HG03196 (cell line): ENCODE measurements at regions not wholly inside any gene's neighbourhood (a gene's known extent, or its start where the extent isn't known, plus 50 kb on each side); places are given as distances from the start of the nearest gene placed in this dataset.
"Not testable (repeated sequence)": the region's sequence is repeated elsewhere in the genome, so short reads cannot be mapped to it uniquely, and the experiment has no call there.

Experiments
- ATAC-seq: cut with Tn5 transposase; IDR thresholded peaks from one replicate; pipeline ENCODE4 v1.9.1; 2021; ENCODE audit not compliant: unreplicated experiment

DNA sequence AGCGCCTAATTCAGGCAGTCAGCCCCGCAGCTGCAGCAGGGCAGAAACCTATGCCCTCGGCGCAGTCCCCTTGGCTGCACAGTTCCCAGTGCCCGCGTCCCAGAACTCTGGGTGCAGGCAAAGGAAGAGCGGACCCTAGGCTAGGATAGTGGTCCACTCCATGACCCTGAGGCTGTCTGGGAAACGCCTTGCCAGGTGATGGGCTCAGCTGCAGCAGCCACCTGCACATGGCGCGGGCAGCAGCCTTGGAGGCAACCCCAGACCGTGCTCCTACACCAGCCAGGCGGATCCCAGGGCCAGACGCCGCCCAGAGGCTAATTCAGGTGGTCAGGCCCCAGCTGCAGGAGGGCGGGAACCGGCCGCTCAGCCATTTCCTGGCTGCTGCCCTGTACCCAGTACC, 83.0 kb downstream of the POTEC start:
- not testable (repeated sequence) for ATAC-seq

DNA sequence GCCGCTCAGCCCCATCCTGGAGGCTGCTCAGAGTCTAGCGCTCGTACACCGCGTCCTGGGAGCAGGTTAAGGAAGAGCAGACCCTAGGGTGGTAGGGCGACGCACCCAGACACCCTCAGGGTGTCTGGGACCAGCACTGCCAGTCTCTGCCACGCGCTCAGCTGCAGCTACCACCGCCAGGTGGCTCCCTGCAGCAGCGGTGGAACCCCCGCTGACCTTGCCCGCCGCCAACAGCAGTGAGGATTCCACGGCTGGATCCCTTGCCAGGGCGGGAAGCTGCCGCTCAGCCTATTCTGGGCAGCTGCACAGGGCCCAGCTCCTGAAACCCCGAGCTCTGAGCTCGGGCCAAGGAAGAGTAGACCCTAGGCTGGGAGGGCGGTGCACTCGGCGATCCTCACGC, 83.6 kb downstream of the POTEC start:
- ATAC-seq = not testable (repeated sequence)

DNA sequence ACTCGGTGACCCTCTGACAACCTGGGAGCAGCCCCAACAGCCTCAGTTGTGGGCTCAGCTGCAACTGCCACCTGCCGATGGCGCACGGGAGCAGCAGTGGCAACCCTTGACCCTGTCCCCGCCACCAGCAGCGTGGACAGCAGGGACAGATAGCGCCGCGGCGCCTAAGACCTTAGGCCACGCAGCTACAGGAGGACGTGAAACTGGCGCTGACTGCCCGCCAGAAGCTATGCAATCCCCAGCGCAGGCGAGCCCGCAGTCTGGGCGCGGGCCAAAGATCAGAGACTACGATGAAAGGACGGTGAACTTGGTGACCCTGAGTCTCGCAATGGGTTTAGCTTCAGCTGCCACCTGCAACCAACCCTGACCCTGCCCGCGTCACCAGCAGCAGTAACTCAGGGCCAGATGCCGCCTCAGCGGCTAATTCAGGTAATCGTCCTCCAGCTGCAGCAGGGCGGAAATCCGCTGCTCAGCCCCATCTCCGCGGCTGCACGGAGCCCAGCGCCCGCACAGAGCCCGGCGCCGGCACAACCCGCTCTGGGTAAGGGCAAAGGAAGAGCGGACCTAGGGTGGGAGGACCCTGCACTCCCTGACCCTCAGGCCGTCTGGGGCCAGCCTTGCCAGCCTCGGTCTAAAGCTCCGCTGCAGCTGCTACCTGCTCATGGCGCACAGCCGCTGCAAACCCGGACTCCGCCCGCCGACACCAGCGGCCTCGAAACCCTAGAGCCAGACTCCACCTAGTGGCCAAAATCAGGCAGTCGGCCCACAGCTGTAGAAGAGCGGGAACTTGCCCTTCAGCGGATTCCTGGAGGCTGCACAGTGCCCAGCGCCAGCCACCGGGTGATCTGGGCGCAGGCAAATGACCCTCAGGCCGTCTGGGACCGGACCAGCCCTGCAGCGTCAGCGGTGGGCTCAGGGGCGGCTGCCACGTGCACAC, 85.1 kb downstream of the POTEC start:
- ATAC-seq = not testable (repeated sequence)

DNA sequence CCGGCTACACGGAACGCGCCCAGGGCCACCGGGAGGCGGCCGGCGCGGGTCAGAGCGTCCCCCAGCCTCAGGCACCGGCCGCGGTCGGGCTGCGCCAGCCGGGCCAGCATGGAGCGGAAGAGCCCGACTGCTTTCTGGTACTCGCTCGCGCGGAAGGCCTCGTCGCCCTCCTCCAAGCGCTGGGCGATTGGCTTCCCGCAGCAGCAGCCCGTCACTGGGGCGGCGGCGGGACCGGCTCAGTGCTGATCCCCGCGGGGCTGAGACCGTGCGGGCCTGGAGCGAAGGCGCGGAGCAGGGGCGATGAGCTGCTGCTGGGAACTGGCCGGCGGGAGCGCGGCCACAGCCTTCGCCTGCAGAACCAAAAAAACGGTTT, 92.8 kb downstream of the POTEC start:
- not testable (repeated sequence) for ATAC-seq

DNA sequence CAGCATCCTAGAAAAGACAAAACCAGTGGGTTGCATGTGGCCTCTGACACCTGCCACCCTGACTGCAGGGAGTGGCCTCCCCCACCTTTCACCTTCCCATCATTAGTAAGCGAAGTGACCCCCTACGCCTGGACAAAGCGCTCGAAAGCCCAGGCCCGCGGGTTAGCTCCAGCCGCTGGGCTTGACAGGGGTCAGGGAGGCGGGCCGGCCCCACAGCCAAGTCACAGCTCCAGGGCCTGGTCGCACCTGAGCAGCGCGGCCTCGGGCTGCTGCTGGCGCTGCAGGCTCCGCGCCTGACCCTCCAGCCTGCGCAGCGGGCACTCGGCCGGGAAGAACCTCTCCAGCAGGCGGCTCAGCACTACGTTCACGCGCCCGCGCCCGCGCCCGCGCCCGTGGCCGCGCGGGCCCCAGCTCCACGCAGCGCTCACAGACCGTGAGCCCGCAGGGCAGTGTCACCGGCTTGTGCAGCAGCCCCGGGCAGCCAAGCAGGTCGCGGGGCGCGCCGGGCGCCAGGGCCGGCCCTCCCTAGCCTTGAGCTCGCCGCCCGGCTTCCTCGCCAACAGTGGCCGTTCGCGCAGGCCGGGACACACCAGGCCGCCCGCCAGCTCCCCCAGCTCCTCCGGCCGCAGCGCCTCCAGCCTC, 93.3 kb downstream of the POTEC start:
- not testable (repeated sequence) for ATAC-seq

DNA sequence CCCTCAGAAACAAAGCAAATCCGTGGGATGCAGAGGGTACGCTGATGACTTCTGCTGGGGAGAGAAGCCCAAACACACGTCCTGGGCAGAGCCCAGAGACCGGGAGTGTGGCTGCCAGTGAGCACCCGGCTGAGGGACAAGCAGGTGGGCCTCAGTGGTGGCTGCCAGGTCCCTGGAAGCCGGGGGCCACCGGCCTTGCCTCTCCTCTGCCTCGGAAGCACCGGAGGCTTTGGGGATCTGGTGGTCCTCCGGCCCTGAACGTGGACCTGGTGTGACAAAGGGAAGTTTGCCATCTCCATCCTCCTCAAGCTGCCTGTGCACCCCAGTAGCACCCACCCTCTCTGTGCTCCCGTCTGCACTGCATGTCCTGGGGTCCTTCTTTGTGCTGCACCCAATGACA, 94.3 kb downstream of the POTEC start:
- ATAC-seq = not testable (repeated sequence)

DNA sequence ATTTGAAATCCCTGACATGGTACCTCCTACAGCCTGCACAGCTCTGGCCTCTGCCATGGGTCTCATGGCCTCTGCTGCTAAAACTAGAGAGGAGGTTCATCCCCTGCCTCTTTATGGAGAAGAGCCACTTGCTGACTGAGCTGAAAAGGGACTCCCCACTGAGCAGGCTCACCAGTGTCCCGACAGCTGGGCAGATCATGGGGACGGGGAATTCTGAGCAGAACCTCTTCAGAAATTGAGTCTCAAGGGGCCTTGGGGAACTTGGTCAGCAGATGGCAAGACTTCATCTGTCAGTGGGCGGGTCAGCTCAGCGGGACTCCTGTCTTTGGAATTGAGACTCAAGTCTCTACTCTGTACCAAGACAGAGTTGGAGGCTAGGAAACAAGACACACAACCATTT, 95.7 kb downstream of the POTEC start:
- not testable (repeated sequence) for ATAC-seq

DNA sequence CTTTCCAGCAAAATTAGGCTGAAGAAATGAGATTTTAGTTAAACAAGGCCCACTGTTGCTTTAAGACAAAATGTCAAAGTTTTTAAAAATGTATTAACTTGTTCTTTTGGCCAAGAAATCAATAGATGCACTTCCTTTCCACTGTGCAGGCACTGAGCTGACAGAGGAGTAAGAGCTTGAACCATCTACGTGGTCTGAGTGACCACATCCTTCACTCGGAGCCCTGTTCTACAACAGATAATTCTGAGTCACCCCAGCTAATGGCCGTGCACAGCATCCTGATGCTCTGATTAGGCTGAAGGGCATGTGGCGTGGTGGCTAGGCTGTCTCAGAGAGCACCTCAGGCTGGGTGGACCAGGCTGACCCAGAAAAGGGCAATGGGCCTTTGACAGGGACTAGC, 107.9 kb downstream of the POTEC start:
- not testable (repeated sequence) for ATAC-seq

DNA sequence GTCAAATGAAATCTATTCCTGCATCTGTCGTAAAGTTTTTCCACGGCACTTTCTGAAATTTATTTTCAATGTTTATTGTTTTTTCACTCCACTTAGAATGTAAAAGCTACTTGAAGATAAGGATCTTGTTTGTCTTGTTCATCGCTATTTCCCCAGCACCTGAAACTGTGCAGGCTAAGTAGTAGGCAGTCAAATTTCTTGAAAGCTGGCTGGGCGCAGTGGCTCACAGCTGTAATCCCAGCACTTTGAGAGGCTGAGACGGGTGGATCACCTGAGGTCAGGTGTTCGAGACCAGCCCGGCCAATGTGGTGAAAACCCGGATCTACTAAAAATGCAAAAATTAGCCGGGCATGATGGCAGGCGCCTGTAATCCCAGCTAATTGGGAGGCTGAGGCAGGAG, 111.0 kb downstream of the POTEC start:
- not testable (repeated sequence) for ATAC-seq

DNA sequence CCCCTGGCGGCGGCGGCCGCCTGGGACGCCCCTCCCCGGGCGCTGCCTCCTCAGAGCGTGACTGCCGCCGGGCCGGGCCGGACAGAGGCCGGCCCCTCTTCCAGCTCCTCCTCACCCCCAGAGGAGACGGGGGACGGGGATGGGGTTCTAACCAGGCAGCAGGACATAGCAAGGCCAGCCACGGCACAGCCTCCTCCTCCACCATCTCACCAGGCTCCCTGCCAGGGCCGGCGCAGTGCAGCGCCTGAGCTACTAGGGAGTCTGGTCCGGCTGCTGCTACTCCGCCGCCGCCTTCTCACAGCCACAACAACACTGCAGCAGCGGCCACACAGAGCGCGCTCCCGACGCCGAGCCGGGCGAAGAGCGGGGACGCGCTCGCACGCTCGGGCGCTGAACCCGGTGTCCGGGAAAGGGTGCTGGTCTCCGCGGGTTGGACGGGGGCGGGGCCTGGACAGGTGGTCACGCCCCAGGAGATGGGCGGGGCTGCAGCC, 112.3 kb downstream of the POTEC start:
- not testable (repeated sequence) for ATAC-seq

DNA sequence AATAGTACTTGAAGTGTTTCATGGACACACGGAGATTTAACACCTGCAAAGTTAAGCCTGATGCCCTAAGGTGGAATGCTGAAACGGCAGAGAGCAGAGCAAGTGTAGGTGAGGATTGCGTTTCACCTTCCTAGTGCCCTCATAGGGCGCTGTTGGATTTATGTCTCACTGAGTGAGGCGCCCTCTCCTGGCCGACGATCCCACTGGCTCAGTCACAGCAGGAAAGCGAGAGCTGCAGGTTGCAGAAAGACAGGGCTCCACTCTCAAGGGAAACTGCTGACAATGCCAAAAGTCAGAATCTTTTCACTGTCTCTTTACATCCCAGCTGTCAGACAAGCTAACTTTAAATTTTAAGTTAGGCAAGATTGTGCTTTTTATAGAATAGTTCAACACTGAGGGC, 127.6 kb downstream of the POTEC start:
- ATAC-seq = not testable (repeated sequence)

DNA sequence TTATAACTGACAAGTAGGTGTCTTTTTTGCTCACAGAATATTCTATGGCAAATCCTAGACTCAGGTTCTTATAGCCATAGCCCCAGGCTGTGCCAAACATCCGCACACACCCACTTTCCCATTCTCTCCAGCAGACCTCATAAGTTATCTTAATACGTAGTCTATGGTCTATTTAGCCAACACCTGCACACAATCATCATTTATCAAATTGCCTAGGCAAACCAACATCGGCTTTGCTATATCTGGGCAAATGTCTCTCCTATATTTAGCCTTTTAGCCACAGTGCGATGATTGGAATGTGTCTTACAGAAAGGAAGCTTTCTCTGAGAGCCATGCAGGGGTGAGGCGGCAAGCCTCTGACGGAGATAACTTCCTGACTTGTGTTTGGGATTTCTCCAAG, 128.0 kb downstream of the POTEC start:
- not testable (repeated sequence) for ATAC-seq

DNA sequence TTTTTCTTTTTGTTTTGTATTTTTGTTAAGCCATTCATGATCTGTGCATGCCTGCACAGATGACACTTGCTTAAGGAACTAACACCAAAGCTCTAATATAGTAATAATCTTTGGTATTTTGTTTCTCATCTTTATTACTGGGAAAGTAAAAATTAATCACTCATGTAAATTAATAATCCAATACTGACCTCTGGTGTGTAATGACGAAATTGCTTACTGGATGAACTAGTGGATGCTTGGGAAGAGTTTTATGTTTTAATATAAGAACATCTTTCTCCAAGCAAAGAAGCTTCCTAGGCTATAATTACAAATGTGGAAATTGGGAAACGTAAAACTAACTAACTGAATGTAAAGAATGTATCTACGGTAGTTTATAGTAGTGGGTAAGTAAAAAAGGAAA, 147.9 kb downstream of the POTEC start:
- not testable (repeated sequence) for ATAC-seq

DNA sequence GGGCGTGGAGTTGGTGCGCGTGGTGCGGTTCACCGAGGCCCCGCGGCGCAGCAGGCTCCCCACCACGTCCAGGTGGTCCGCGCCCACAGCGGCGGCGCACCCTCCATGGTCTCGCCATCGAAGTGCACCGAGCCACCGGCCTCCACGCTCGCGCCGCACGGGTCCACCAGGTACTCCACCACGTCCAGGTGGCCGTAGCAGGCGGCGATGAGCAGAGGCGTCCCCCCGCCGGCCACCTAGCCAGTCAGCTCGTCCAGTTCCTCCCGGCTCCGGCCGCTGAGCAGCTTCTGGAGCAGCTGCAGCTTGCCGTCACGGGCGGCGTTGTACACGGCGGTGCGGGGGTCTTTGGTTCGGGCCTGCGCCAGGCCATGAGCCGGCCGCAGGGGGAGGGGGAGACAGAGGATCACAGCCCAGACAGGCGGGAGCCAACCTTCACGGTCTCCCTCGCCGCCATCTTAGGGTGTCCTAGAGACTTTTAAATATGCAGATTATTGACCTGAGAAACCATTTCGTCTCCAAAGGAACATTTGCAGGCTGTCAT, 149.8 kb downstream of the POTEC start:
- not testable (repeated sequence) for ATAC-seq

DNA sequence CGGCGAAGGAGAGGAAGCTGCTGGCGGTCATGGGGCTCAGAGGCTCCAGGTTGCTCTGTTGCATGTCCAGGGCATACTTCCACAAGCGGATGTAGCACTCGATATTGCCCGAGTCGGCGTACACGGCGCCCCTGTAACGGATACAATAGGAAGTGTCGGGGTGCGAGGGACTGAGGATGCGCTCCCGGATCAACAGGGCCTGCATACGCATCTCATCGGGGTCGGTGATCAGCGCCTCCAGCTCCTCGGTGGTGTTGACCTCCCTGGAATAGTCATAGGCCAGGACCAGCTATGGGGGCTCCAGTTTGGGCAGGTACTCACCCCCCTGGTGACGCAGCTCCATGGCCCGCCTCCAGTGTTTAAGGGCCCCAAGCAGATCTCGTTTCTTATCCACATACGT, 150.8 kb downstream of the POTEC start:
- ATAC-seq = not testable (repeated sequence)

DNA sequence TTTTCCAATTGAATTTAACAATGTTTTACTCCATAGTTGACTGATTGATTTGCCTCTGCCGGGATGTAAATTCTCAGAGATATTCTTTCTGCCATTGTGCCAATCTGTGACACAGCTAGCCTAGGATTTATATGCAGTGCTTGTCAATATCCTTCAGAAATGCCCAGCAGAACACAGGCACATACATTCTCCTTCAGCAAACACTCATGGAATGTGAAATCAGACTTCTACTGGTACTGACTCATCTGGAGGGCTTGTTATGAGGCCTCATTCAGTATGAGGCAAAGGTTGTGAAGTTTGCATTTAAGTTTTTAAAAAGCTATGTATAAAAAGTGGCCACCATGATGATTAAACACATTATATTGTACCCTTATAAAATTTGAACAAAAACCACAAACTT, 158.4 kb downstream of the POTEC start:
- not testable (repeated sequence) for ATAC-seq

DNA sequence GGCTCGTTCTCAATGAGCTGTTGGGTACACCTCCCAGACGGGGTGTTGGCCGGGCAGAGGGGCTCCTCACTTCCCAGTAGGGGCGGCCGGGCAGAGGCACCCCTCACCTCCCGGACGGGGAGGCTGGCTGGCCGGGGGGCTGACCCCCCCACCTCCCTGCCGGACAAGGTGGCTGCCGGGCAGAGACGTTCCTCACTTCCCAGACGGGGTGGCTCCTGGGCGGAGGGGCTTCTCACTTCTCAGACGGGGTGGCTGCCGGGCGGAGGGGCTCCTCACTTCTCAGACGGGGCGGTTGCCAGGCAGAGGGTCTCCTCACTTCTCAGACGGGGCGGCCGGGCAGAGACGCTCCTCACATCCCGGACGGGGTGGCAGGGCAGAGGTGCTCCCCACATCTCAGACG, 160.7 kb downstream of the POTEC start:
- not testable (repeated sequence) for ATAC-seq

DNA sequence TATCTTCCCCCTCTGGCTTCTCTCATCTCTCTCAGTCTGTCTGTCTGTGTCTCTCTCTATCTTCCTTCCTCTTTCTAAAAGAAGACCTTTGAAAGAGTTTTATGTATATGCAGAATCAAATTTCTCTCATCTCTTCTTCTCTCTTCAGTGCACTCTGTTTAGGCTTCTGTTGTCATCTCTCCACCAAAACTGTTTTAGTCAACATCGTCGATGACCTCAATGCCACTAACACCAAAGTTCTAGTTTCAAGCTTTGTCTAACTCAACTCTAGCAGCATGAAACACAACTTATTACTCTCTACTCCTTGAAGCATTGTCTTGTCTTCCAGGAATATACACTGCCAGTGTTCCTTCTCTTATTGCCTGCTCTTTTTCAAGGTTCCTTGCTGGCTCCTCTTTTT, 163.9 kb downstream of the POTEC start:
- not testable (repeated sequence) for ATAC-seq

DNA sequence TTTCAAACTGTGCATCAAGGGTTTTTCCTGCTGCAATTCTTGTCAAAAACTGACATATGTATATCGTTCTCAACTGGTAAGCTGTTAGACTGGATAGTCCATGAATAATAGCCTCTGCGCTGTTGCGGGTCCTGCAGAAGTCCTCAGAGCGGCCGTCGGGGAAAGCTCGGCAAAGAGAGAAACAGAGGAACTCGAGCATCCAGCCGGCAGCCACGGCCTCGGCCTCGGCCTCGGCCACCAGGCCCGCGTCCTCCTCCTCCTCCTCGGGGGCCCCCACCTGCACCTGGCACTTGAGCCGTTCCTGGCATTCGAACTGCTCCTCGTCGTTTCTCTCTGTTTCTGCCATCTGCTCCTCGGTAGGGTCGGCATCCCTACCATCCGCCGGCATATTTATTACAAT, 165.0 kb downstream of the POTEC start:
- ATAC-seq = not testable (repeated sequence)

DNA sequence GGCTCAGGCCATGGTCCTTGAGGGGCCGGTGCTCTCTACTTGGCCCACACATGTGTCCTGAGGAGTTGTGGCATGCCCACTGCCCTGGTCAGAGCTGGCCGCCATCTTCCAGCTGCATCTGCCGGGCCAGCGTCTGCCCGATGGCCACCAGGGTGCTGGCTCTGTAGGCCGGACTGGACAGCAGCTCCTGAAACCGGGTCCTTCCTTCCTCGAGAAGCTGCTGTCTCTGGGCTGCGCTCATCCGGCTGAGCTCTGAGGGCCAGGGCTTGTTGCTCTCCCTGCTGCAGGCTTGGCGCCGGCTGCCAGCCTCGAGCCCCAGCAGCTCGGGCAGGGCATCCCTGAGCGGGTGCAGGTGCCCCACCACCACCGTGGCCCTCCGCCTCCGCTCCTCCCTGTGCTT, 182.1 kb downstream of the POTEC start:
- ATAC-seq = not testable (repeated sequence)

DNA sequence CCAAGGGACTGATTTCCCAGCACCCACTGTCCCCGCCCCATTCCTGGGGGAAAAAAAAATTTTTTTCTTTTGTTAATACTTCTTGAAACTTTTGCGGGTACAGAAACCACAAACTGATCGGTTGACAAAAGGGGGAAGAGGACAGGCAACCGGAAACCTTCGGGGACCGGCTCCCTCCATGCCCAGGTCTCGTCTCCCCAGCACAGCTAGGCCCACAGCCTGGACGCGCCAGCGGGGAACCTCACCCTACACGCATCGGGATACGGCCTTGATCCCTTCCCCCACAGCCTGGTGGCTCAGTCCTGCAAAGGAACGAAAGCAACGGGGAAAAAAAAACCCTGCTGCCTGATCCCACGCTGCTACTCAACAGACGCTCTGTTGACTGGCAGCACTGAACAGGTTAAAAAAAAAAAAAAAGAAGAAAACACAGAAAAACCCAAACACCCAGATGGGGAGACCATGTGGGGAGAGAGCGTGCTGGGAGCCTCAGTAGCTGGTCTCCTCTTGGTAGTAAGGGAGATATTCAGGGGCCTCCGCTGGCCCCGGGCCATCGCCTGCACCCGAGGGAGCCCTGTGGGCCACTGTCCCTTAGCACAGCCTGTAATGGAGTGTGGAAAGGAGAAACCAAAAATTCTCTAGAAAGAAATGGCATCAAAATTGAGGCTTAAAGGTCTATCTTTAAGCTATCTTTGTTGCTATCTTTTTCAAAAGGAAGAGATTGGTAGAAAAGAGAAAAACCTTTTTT, 185.7 kb downstream of the POTEC start:
- not testable (repeated sequence) for ATAC-seq
